H4 (cell line): ENCODE measurements at regions not wholly inside any gene's neighbourhood (a gene's known extent, or its start where the extent isn't known, plus 50 kb on each side); places are given as distances from the start of the nearest gene placed in this dataset.

ENCODE experiments used
- DNase-seq: peaks from one replicate; pipeline ENCODE4 v3.0.0-alpha.2; 2015; ENCODE audit warnings: low spot score

- peak; percentile 37 for DNase-seq
Measured at GRCh38 chr14:66174453-66174891, 311.7 kb upstream of the CCDC196 start.

- no peak for DNase-seq
Measured at GRCh38 chr14:66177935-66178334, 308.2 kb upstream of the CCDC196 start.

GRCh38 chr14:66196670-66197069 is 289.5 kb upstream of the CCDC196 start:
- no peak for DNase-seq

GRCh38 chr14:66197276-66197675 is 288.9 kb upstream of the CCDC196 start:
- no peak for DNase-seq

- no peak for DNase-seq
Measured at GRCh38 chr14:66206554-66206953, 279.6 kb upstream of the CCDC196 start.

GRCh38 chr14:66216763-66217162 is 269.4 kb upstream of the CCDC196 start:
- DNase-seq, result no peak

- DNase-seq, result no peak
Measured at GRCh38 chr14:66219886-66220285, 266.3 kb upstream of the CCDC196 start.

- no peak for DNase-seq
Measured at GRCh38 chr14:66224492-66225178, 261.5 kb upstream of the CCDC196 start.

GRCh38 chr14:66225337-66225736 is 260.8 kb upstream of the CCDC196 start:
- no peak for DNase-seq

- DNase-seq, result no peak
Measured at GRCh38 chr14:66228267-66228970, 257.8 kb upstream of the CCDC196 start.

GRCh38 chr14:66231820-66232219 is 254.4 kb upstream of the CCDC196 start:
- DNase-seq, result no peak

GRCh38 chr14:66233591-66233990 is 252.6 kb upstream of the CCDC196 start:
- DNase-seq, result no peak

GRCh38 chr14:66234411-66234810 is 251.8 kb upstream of the CCDC196 start:
- DNase-seq, result no peak

- no peak for DNase-seq
Measured at GRCh38 chr14:66237741-66238140, 248.4 kb upstream of the CCDC196 start.

- no peak for DNase-seq
Measured at GRCh38 chr14:66238969-66239368, 247.2 kb upstream of the CCDC196 start.

GRCh38 chr14:66239589-66239988 is 246.6 kb upstream of the CCDC196 start:
- no peak for DNase-seq

GRCh38 chr14:66240105-66240504 is 246.1 kb upstream of the CCDC196 start:
- DNase-seq, result no peak

- DNase-seq, result no peak
Measured at GRCh38 chr14:66242001-66242400, 244.2 kb upstream of the CCDC196 start.

GRCh38 chr14:66244834-66245233 is 241.3 kb upstream of the CCDC196 start:
- DNase-seq, result no peak

- DNase-seq, result no peak
Measured at GRCh38 chr14:66247662-66248193, 238.4 kb upstream of the CCDC196 start.

GRCh38 chr14:66248256-66248655 is 237.9 kb upstream of the CCDC196 start:
- DNase-seq, result no peak

GRCh38 chr14:66249544-66249943 is 236.6 kb upstream of the CCDC196 start:
- no peak for DNase-seq

GRCh38 chr14:66254038-66254437 is 232.1 kb upstream of the CCDC196 start:
- DNase-seq, result no peak
